HG03520 (cell line): ENCODE measurements at regions not wholly inside any gene's neighbourhood (a gene's known extent, or its start where the extent isn't known, plus 50 kb on each side); places are given as distances from the start of the nearest gene placed in this dataset.
"Not testable (repeated sequence)": the region's sequence is repeated elsewhere in the genome, so short reads cannot be mapped to it uniquely, and the experiment has no call there.

Experiments used
- ATAC-seq: cut with Tn5 transposase; IDR thresholded peaks from one replicate; pipeline ENCODE4 v1.9.1; 2021; ENCODE audit warnings: mild to moderate bottlenecking, moderate library complexity; ENCODE audit not compliant: unreplicated experiment

- ATAC-seq = not testable (repeated sequence)
Observed at GRCh38 chr7:55705728-55706450, 133.6 kb upstream of the VOPP1 start.

DNA sequence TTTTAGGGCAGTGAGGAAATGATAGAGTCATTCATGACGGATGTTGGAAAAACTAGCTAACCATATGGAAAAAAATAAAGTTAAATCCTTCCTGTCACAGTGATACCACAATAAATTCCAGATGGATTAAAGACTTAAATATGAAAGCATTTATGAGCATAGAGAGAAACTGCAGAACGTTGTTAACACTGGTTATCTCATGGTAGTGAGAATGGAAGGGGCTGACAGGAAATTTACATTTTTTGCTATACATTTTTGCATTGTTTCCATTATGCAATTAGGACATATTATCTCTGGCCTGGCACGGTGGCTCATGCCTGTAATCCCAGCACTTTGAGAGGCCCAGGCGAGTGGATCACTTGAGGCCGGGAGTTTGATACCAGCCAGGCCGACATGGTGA lies 130.5 kb upstream of the VOPP1 start:
- not testable (repeated sequence) for ATAC-seq

GRCh38 chr7:55699450-55699842 lies 127.1 kb upstream of the VOPP1 start:
- not testable (repeated sequence) for ATAC-seq

- peak; percentile 96 for ATAC-seq
Observed at GRCh38 chr7:55698607-55699449, 126.5 kb upstream of the VOPP1 start.

DNA sequence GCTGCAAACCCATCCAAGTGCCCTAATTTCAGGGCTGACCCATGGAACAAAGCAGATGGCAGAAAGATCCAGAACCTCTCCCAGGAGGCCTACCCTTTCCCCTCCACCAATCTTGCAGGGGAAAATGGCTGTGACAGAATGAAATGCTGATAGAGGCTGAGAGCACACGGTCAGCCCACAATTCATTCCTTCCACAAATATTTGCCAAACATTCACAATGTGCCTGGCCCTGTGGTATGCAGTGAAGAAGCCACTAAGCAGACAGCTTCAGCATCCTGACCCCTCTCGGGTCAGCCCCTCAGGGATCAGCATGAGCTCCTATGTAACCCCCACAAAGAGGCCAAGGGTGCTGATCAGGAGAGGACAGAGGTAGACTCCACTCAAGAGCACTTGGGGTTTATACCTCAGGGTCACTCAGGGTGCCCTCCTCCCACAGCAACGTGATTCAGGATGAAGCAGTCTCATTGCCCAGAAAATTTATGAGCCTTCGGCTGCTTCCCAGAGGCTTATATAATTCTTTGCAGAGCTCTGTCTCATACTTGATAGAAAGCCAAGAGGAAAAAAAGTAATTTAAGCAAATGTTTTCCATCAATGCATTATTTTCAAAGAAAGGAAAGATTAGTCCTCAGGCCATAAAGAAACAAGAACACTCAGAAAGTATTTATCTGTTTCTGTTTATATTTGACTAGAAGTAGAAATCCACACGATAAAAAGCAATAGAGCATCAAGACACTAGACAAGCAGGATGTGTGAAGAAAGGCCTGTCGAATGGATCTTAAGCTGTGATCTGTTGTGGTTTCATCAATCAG lies 123.8 kb upstream of the VOPP1 start:
- not testable (repeated sequence) for ATAC-seq

DNA sequence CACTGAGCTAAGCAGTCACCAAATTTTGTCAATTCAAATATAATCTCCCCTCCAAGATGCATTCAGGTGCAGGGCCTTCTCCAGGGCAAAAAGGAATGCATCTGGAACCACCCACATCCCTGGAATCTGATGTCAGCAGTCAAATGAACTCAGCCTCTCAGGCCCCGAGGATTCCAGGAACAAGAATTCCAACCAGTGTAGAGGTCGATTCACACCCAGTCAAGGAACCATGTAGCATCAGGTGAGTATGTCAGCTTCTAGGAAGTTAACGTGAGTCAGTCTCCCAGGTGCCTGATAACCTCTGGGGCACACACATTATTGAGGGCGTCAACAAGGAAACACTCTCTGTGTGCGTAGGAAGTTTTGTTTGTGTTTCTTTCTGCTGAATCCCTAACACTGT lies 122.2 kb upstream of the VOPP1 start:
- not testable (repeated sequence) for ATAC-seq

GRCh38 chr7:55688684-55689681 lies 116.7 kb upstream of the VOPP1 start:
- not testable (repeated sequence) for ATAC-seq

- ATAC-seq = not testable (repeated sequence)
Observed at GRCh38 chr7:55688261-55688660, 116.0 kb upstream of the VOPP1 start.

- ATAC-seq = not testable (repeated sequence)
Observed at GRCh38 chr7:55687252-55687651, 115.0 kb upstream of the VOPP1 start.

- not testable (repeated sequence) for ATAC-seq
Observed at GRCh38 chr7:55686771-55687170, 114.5 kb upstream of the VOPP1 start.

DNA sequence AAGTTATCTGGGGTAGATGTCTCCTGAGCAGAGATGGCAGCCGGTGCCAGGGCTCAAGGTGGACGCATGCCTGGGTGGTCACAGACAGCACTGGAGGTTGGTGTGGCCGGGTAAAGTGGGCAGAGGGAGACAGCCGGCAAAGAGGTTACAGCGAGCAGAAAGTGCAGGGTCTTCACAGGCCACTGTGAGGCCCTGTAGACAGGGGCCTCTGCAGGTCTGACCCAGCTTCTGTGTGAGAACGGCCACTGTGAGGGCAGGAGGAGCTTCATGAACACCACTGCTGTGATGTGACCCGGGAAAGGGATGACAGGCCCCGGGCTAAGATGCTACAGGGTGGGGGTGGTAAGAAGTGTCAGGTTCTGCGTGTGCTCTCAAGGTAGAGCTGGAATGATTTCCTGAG lies 111.2 kb upstream of the VOPP1 start:
- not testable (repeated sequence) for ATAC-seq

DNA sequence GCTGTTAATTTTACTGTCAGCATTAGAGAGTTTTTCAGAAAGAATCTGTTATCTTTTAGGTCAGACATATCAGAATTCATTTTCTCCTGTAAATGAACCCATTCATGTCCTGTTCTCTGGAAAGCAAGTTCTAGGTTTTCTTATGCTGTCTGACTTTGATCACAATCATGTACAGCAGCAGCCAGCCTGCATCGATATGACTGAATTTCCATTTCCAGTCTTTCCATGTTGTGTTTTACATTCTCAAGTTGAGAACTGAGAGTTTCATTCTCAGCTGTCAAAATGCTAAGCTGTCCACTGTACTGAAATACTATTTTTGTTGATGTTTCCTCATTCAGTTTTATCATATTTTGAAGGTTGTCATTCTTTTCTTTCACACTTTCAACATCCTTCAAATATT lies 103.3 kb upstream of the VOPP1 start:
- not testable (repeated sequence) for ATAC-seq

GRCh38 chr7:55673525-55673924 lies 101.2 kb upstream of the VOPP1 start:
- not testable (repeated sequence) for ATAC-seq

DNA sequence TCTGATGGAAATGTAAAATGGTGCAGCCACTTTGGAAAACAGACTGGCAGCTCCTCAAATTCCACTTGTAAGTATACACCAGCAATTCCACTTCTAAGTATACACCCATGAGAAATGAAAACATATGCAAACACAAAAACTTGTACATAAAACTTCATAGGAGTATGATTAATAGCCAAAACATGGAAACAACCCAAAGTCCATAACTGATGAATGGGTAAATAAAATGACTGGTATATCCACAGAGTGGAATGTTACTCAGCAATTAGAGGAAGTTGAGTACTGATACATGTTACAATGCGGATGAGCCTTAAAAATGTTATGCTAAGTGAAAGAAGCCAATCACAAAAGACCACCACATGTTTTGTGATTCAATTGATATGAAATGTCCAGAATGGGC lies 99.8 kb upstream of the VOPP1 start:
- ATAC-seq = not testable (repeated sequence)

GRCh38 chr7:55657654-55658053 lies 85.4 kb upstream of the VOPP1 start:
- ATAC-seq = no peak

DNA sequence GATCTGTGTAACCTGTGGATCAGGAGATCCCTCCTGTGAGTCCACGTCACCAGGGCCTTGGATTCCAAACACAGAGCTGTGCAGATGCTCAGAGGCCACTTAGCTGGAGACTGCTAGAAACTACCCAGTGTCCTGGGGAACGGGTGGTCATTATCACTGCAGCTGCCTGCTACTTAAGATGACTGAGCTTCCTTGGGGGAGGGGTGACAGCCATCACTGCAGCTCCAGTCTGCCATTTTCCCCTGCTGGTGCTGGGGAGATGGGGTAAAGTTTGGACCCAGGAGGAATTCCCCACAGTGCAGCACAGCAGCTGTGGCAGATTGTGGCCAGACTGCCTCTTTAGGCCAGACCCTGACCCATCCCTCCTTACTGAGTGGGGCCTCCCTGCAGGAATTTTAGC lies 78.8 kb upstream of the VOPP1 start:
- ATAC-seq = no peak

DNA sequence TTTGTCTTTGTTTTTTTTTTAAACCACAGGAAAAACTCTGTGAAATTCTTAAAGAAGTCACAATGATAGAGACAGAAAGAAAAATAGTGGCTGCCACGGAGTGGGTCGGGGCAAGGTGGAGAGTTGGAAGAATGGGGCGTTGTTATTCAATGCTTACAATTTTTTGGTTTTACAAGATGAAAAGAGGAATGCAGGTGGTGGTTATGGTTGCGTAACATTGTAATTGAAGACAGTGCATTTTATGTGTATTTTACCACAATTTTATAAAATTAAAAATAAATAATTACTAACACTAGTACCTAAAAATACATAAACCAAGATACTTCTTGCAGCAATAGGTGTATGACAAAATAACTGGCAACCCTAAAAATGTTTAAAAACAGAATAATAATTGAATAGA lies 76.9 kb upstream of the VOPP1 start:
- no peak for ATAC-seq

GRCh38 chr7:55644567-55644966 lies 72.3 kb upstream of the VOPP1 start:
- ATAC-seq = no peak

GRCh38 chr7:55642266-55642665 lies 70.0 kb upstream of the VOPP1 start:
- no peak for ATAC-seq

- peak; percentile 71 for ATAC-seq
Observed at GRCh38 chr7:55641811-55642210, 69.5 kb upstream of the VOPP1 start.
